ENCODE measurements at regions not wholly inside any gene's neighbourhood (a gene's known extent, or its start where the extent isn't known, plus 50 kb on each side); places are given as distances from the start of the nearest gene placed in this dataset.

- H3K9me3 ChIP-seq, result no peaks in the 10 kb centered on the region
- H3K4me1 ChIP-seq, result peaks cover 16% of the 10 kb centered on the region
- H3K36me3 ChIP-seq, result no peaks in the 10 kb centered on the region
- H3K4me3 ChIP-seq, result no peak overlapping the region
- TF ChIP-seq POLR2AphosphoS5 (IDR thresholded peaks at IDR 0.05; ENCODE audit: insufficient read depth in 1 of 2, low read depth in 1 of 2) (no peak), CTCF (IDR thresholded peaks at IDR 0.05) (no peak), POLR2A (IDR thresholded peaks at IDR 0.05) (no peak)
- intact Hi-C loops (cut with DNase I), result no loop called here
- H3K27me3 ChIP-seq, result no peaks in the 10 kb centered on the region
- H3K27ac ChIP-seq, result no peak overlapping the region
- no peak for DNase-seq (ENCODE audit: extremely low spot score in 2 of 2)
Measured at GRCh38 chr3:99322551-99322950, 315.8 kb upstream of the COL8A1 start.

- DNase-seq (ENCODE audit: extremely low spot score in 2 of 2), result no peak
- Histone ChIP-seq H3K4me3 (no peak overlapping the region), H3K27ac (no peak overlapping the region), H3K9me3 (no peaks in the 10 kb centered on the region), H3K27me3 (no peaks in the 10 kb centered on the region), H3K36me3 (no peaks in the 10 kb centered on the region), H3K4me1 (peaks cover 18% of the 10 kb centered on the region)
- intact Hi-C loops (cut with DNase I), result no loop called here
- TF ChIP-seq POLR2AphosphoS5 (IDR thresholded peaks at IDR 0.05; ENCODE audit: insufficient read depth in 1 of 2, low read depth in 1 of 2), result no peak
- TF ChIP-seq CTCF (IDR thresholded peaks at IDR 0.05), result no peak
- no peak for TF ChIP-seq POLR2A (IDR thresholded peaks at IDR 0.05)
Measured at GRCh38 chr3:99321261-99321660, 317.1 kb upstream of the COL8A1 start.

- intact Hi-C loops (cut with DNase I), result no loop called here
- Histone ChIP-seq H3K9me3 (no peaks in the 10 kb centered on the region), H3K27me3 (no peaks in the 10 kb centered on the region), H3K4me3 (no peak overlapping the region), H3K27ac (no peak overlapping the region), H3K36me3 (no peaks in the 10 kb centered on the region), H3K4me1 (peaks cover 16% of the 10 kb centered on the region)
- no peak for TF ChIP-seq POLR2A (IDR thresholded peaks at IDR 0.05)
- TF ChIP-seq POLR2AphosphoS5 (IDR thresholded peaks at IDR 0.05; ENCODE audit: insufficient read depth in 1 of 2, low read depth in 1 of 2), result no peak
- no peak for TF ChIP-seq CTCF (IDR thresholded peaks at IDR 0.05)
- no peak for DNase-seq (ENCODE audit: extremely low spot score in 2 of 2)
Measured at GRCh38 chr3:99319961-99320360, 318.4 kb upstream of the COL8A1 start.

GRCh38 chr3:99319450-99319849 is 318.9 kb upstream of the COL8A1 start:
- Histone ChIP-seq H3K27ac (no peak overlapping the region), H3K9me3 (no peaks in the 10 kb centered on the region), H3K36me3 (no peaks in the 10 kb centered on the region), H3K27me3 (no peaks in the 10 kb centered on the region), H3K4me3 (no peak overlapping the region), H3K4me1 (peaks cover 10% of the 10 kb centered on the region)
- TF ChIP-seq POLR2AphosphoS5 (IDR thresholded peaks at IDR 0.05; ENCODE audit: insufficient read depth in 1 of 2, low read depth in 1 of 2) (no peak), POLR2A (IDR thresholded peaks at IDR 0.05) (no peak), CTCF (IDR thresholded peaks at IDR 0.05) (no peak)
- intact Hi-C loops (cut with DNase I), result no loop called here
- no peak for DNase-seq (ENCODE audit: extremely low spot score in 2 of 2)

GRCh38 chr3:99317201-99317600 is 321.2 kb upstream of the COL8A1 start:
- intact Hi-C loops (cut with DNase I), result no loop called here
- Histone ChIP-seq H3K4me1 (peaks cover 7% of the 10 kb centered on the region), H3K4me3 (no peak overlapping the region), H3K9me3 (no peaks in the 10 kb centered on the region), H3K27me3 (no peaks in the 10 kb centered on the region), H3K27ac (no peak overlapping the region), H3K36me3 (no peaks in the 10 kb centered on the region)
- no peak for TF ChIP-seq POLR2AphosphoS5 (IDR thresholded peaks at IDR 0.05; ENCODE audit: insufficient read depth in 1 of 2, low read depth in 1 of 2)
- no peak for TF ChIP-seq CTCF (IDR thresholded peaks at IDR 0.05)
- no peak for TF ChIP-seq POLR2A (IDR thresholded peaks at IDR 0.05)
- DNase-seq (ENCODE audit: extremely low spot score in 2 of 2), result no peak
